Endothelial cell of umbilical vein (primary cell): ENCODE measurements at regions not wholly inside any gene's neighbourhood (a gene's known extent, or its start where the extent isn't known, plus 50 kb on each side); places are given as distances from the start of the nearest gene placed in this dataset.

Experiments used
- BruUV-seq: library from RNA; stranded (reverse); fragments of 400-500 nt; replicated peaks from 2 replicates; lab custom pipeline; 2021; lab: Mats Ljungman, UMichigan
- CTCF ChIA-PET: fragments of 300-600, 350-600 bp; sonication (Branson Sonifier 250); formaldehyde crosslinking; loops from one replicate; lab custom pipeline; 2021; ENCODE audit warnings: antibody characterized with exemption, inconsistent platforms; lab: Charles Lee
- POLR2A ChIA-PET: fragments of 300-600, 350-600 bp; sonication (Branson Sonifier 250); formaldehyde crosslinking; loops from one replicate; lab custom pipeline; 2021; ENCODE audit warnings: antibody characterized with exemption, inconsistent platforms; lab: Charles Lee
- DNase-seq: peaks from one replicate; pipeline ENCODE4 v3.0.0-alpha.2; 2011; ENCODE audit warnings: low read depth, low spot score
- FAIRE-seq: peaks from 2 replicates; lab custom pipeline; 2011; peaks lifted over from hg19 to GRCh38; lab: Jason Lieb, UNC
- H2AFZ ChIP-seq: 2 replicates; pipeline ENCODE4 v1.6.0; 2012; ENCODE audit warnings: low read depth, low read length, control low read depth, inconsistent platforms
- H3K27ac ChIP-seq: 2 replicates; pipeline ENCODE4 v1.5.1; 2011; ENCODE audit warnings: low read depth, mild to moderate bottlenecking, control low read depth, low read length, moderate library complexity; ENCODE audit not compliant: insufficient read depth
- H3K27me3 ChIP-seq, 2 experiments: 2 replicates each; pipeline versions ENCODE4 v1.6.0 to v1.6.1; 2011; ENCODE audit warnings: low read length in 2 of 2, mixed read lengths in 1 of 2; ENCODE audit not compliant: control insufficient read depth in 2 of 2, insufficient read depth in 2 of 2
- H3K36me3 ChIP-seq, 2 experiments: 2 replicates in 1 of 2; 3 replicates in 1 of 2; pipeline ENCODE4 v1.5.1; 2011; ENCODE audit warnings: low read length in 2 of 2, mild to moderate bottlenecking in 1 of 2, moderate library complexity in 1 of 2; ENCODE audit not compliant: control insufficient read depth in 2 of 2, insufficient read depth in 2 of 2; ENCODE audit errors: extremely low read depth in 1 of 2
- H3K4me1 ChIP-seq: 3 replicates; pipeline ENCODE4 v1.5.1; 2011; ENCODE audit warnings: mild to moderate bottlenecking, low read length; ENCODE audit not compliant: control insufficient read depth, insufficient read depth; ENCODE audit errors: extremely low read depth
- H3K4me2 ChIP-seq: 2 replicates; pipeline ENCODE4 v1.6.1; 2011; ENCODE audit warnings: low read length, control low read depth, mixed read lengths; ENCODE audit not compliant: insufficient read depth
- H3K4me3 ChIP-seq, 3 experiments: fragments of 200-600 bp in 1 of 3; sonication (generic), shearing (Covaris generic) in 1 of 3; replicated peaks in 1 of 3; 2 replicates each; pipeline ENCODE4 v1.5.1; 2011 to 2016; ENCODE audit warnings: control low read depth in 3 of 3, low read length in 3 of 3, mild to moderate bottlenecking in 2 of 3, inconsistent platforms in 1 of 3, low read depth in 1 of 3, moderate library complexity in 1 of 3; ENCODE audit not compliant: insufficient read depth in 1 of 3
- H3K79me2 ChIP-seq: 2 replicates; pipeline ENCODE4 v1.6.0; 2012; ENCODE audit warnings: low read length, inconsistent platforms; ENCODE audit not compliant: control insufficient read depth, insufficient read depth
- H3K9ac ChIP-seq: replicated peaks from 2 replicates; pipeline ENCODE3; 2011; ENCODE audit warnings: low read length, control low read depth; ENCODE audit not compliant: insufficient read depth; ENCODE audit errors: extremely low read depth
- H3K9me1 ChIP-seq: replicated peaks from 3 replicates; pipeline ENCODE4 v1.6.0; 2011; ENCODE audit warnings: mild to moderate bottlenecking, low read length; ENCODE audit not compliant: control insufficient read depth, insufficient read depth; ENCODE audit errors: extremely low read depth
- H3K9me3 ChIP-seq: replicated peaks from 2 replicates; pipeline ENCODE4 v1.5.1; 2012; ENCODE audit warnings: low read length, inconsistent platforms; ENCODE audit not compliant: control insufficient read depth, insufficient read depth
- H4K20me1 ChIP-seq: replicated peaks from 2 replicates; pipeline ENCODE3; 2011; ENCODE audit warnings: mild to moderate bottlenecking, low read length; ENCODE audit not compliant: control insufficient read depth, insufficient read depth; ENCODE audit errors: extremely low read depth
- FOS ChIP-seq: IDR thresholded peaks from 2 replicates; pipeline ENCODE4 v1.6.1; 2011; ENCODE audit warnings: mild to moderate bottlenecking, low read length, moderate library complexity, borderline replicate concordance; ENCODE audit not compliant: insufficient read depth
- GATA2 ChIP-seq: IDR thresholded peaks from 2 replicates; pipeline ENCODE4 v1.7.0; 2011; ENCODE audit warnings: low read depth, mild to moderate bottlenecking, moderate library complexity, mixed read lengths, low read length; ENCODE audit not compliant: insufficient read length, insufficient read depth
- JUN ChIP-seq: IDR thresholded peaks from 2 replicates; pipeline ENCODE4 v1.6.1; 2011; ENCODE audit warnings: borderline replicate concordance, low read depth; ENCODE audit not compliant: insufficient read length, insufficient read depth
- MYC ChIP-seq: IDR thresholded peaks from one replicate; pipeline ENCODE4 v1.6.1; 2011; ENCODE audit warnings: mild to moderate bottlenecking, low read depth, low read length
- POLR2A ChIP-seq: IDR thresholded peaks from 2 replicates; pipeline ENCODE4 v1.6.1; 2012; ENCODE audit warnings: low read depth, mild to moderate bottlenecking, control low read depth, low read length
- POLR2AphosphoS5 ChIP-seq: IDR thresholded peaks from 2 replicates; pipeline ENCODE4 v1.6.1; 2012; ENCODE audit warnings: low read depth, mild to moderate bottlenecking, control low read depth, low read length, moderate library complexity; ENCODE audit not compliant: insufficient read depth
- dilution Hi-C: fragments of 300-500 bp; cut with MboI; formaldehyde crosslinking; loops from one replicate; pipeline ENCODE4 v1.15.0; 2019; ENCODE audit warnings: low sequenced_read_pairs; ENCODE audit not compliant: extremely low pct_ligation_motif_present
- intact Hi-C: fragments of 100-400 bp; cut with micrococcal nuclease; formaldehyde crosslinking; loops from one replicate; pipeline ENCODE4 v1.10.0; 2022
- TF ChIP-seq, protein P1 (sequence below), 2 donors: IDR thresholded peaks; 1 replicate in 1 of 2; 2 replicates in 1 of 2; pipeline ENCODE4 v1.5.1; 2011; ENCODE audit warnings: low read length in 2 of 2, mild to moderate bottlenecking in 2 of 2, moderate library complexity in 2 of 2, control low read depth in 1 of 2, inconsistent platforms in 1 of 2, low read depth in 1 of 2; ENCODE audit not compliant: insufficient read depth in 1 of 2; ENCODE audit errors: extremely low read depth in 1 of 2

GRCh38 chr20:6490849-6491248 is 276.6 kb upstream of the BMP2 start:
- no peak for FAIRE-seq
- CTCF ChIA-PET, result no interaction called here
- H3K4me3 ChIP-seq, result no peak overlapping the region

More at GRCh38 chr20:6490849-6491248, 276.6 kb upstream of the BMP2 start:
- intact Hi-C loops (no loop called here), dilution Hi-C loops (no loop called here)
- Histone ChIP-seq H2AFZ (no peak overlapping the region), H3K4me1 (no peaks in the 10 kb centered on the region), H3K79me2 (no peaks in the 10 kb centered on the region), H4K20me1 (no peaks in the 10 kb centered on the region), H3K4me2 (no peak overlapping the region), H3K9me3 (no peaks in the 10 kb centered on the region), H3K27ac (no peak overlapping the region), H3K9ac (no peak overlapping the region), H3K9me1 (no peaks in the 10 kb centered on the region), H3K27me3 (peaks cover 0 to 4% of the 10 kb centered on the region in 2 experiments), H3K36me3 (no peaks in the 10 kb centered on the region)
- no peak for TF ChIP-seq FOS
- TF ChIP-seq MYC, result no peak
- no peak for TF ChIP-seq POLR2A
- no peak for TF ChIP-seq JUN
- no peak for TF ChIP-seq POLR2AphosphoS5
- TF ChIP-seq GATA2, result no peak
- TF ChIP-seq, protein P1, sequence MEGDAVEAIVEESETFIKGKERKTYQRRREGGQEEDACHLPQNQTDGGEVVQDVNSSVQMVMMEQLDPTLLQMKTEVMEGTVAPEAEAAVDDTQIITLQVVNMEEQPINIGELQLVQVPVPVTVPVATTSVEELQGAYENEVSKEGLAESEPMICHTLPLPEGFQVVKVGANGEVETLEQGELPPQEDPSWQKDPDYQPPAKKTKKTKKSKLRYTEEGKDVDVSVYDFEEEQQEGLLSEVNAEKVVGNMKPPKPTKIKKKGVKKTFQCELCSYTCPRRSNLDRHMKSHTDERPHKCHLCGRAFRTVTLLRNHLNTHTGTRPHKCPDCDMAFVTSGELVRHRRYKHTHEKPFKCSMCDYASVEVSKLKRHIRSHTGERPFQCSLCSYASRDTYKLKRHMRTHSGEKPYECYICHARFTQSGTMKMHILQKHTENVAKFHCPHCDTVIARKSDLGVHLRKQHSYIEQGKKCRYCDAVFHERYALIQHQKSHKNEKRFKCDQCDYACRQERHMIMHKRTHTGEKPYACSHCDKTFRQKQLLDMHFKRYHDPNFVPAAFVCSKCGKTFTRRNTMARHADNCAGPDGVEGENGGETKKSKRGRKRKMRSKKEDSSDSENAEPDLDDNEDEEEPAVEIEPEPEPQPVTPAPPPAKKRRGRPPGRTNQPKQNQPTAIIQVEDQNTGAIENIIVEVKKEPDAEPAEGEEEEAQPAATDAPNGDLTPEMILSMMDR (IDR thresholded peaks at IDR 0.05; ENCODE audit: extremely low read depth in 1 of 2, insufficient read depth in 1 of 2, low read depth in 1 of 2, low read length in 2 of 2), result no peak
- POLR2A ChIA-PET, result no interaction called here
- DNase-seq, result no peak
- BruUV-seq, result no TSS peak
